H1 (cell line): ENCODE measurements at regions not wholly inside any gene's neighbourhood (a gene's known extent, or its start where the extent isn't known, plus 50 kb on each side); places are given as distances from the start of the nearest gene placed in this dataset.

ENCODE experiments used
- CTCF ChIA-PET: fragments of 300-600 bp; sonication (Branson Sonifier 250); formaldehyde crosslinking; loops from one replicate; lab custom pipeline; 2021; ENCODE audit not compliant: partially characterized antibody; lab: Charles Lee
- POLR2A ChIA-PET: fragments of 300-600 bp; sonication (Branson Sonifier 250); formaldehyde crosslinking; loops from one replicate; lab custom pipeline; 2021; ENCODE audit warnings: inconsistent platforms; ENCODE audit not compliant: partially characterized antibody; lab: Charles Lee
- DNase-seq, 2 experiments: peaks; one replicate each; pipeline versions ENCODE4 v3.0.0 to v3.0.0-alpha.2; 2010 to 2022; ENCODE audit warnings: low spot score in 2 of 2, low read depth in 1 of 2, mixed read lengths in 1 of 2
- FAIRE-seq: peaks from 2 replicates; lab custom pipeline; 2011; peaks lifted over from hg19 to GRCh38; lab: Jason Lieb, UNC
- H2AFZ ChIP-seq: 2 replicates; pipeline ENCODE4 v1.8.1; 2012; ENCODE audit warnings: low read length, inconsistent platforms
- H2AK5ac ChIP-seq: 2 replicates; pipeline ENCODE4 v1.6.1; 2013; ENCODE audit warnings: low read depth, low read length
- H2BK120ac ChIP-seq: replicated peaks from 2 replicates; pipeline ENCODE3; 2013; ENCODE audit warnings: low read depth, low read length, inconsistent platforms
- H2BK12ac ChIP-seq: 2 replicates; pipeline ENCODE4 v1.6.1; 2013; ENCODE audit warnings: low read depth, low read length
- H2BK15ac ChIP-seq: 2 replicates; pipeline ENCODE4 v1.6.1; 2013; ENCODE audit warnings: low read length
- H2BK20ac ChIP-seq: 2 replicates; pipeline ENCODE4 v1.6.1; 2013; ENCODE audit warnings: low read length
- H2BK5ac ChIP-seq: 2 replicates; pipeline ENCODE4 v1.6.1; 2013; ENCODE audit warnings: low read depth, low read length
- H3K14ac ChIP-seq: 2 replicates; pipeline ENCODE4 v1.6.1; 2013; ENCODE audit warnings: inconsistent platforms; ENCODE audit not compliant: insufficient read length
- H3K18ac ChIP-seq: 2 replicates; pipeline ENCODE4 v1.6.1; 2013; ENCODE audit warnings: low read length; ENCODE audit errors: extremely low read depth
- H3K23ac ChIP-seq: 2 replicates; pipeline ENCODE4 v1.6.1; 2013; ENCODE audit warnings: inconsistent platforms; ENCODE audit not compliant: insufficient read length
- H3K23me2 ChIP-seq: 2 replicates; pipeline ENCODE4 v1.6.1; 2013; ENCODE audit warnings: low read depth, low read length
- H3K27ac ChIP-seq: 2 replicates; pipeline ENCODE4 v1.6.1; 2011; ENCODE audit warnings: low read depth, low read length, inconsistent platforms
- H3K27me3 ChIP-seq, 4 experiments: replicated peaks in 1 of 4; 1 replicate in 1 of 4; 2 replicates in 3 of 4; pipeline versions ENCODE4 v1.6.1 to v1.8.1; 2011 to 2013; ENCODE audit warnings: low read length in 3 of 4, mild to moderate bottlenecking in 3 of 4, inconsistent platforms in 2 of 4, mixed read lengths in 2 of 4, moderate library complexity in 1 of 4; ENCODE audit not compliant: control insufficient read depth in 3 of 4, insufficient read depth in 3 of 4; ENCODE audit errors: extremely low read depth in 1 of 4
- H3K36me3 ChIP-seq, 4 experiments: 2 replicates each; pipeline versions ENCODE4 v1.6.1 to v1.8.1; 2011 to 2013; ENCODE audit warnings: mild to moderate bottlenecking in 4 of 4, low read length in 3 of 4, moderate library complexity in 2 of 4, control low read depth in 1 of 4, inconsistent platforms in 1 of 4; ENCODE audit not compliant: insufficient read depth in 4 of 4, control insufficient read depth in 2 of 4
- H3K4ac ChIP-seq: replicated peaks from 2 replicates; pipeline ENCODE3; 2013; ENCODE audit warnings: low read length, low read depth, mixed read lengths, inconsistent platforms; ENCODE audit not compliant: insufficient read length
- H3K4me1 ChIP-seq, 4 experiments: replicated peaks in 1 of 4; 1 replicate in 1 of 4; 2 replicates in 3 of 4; pipeline versions ENCODE4 v1.6.1 to v1.8.1; 2011 to 2013; ENCODE audit warnings: low read length in 3 of 4, inconsistent platforms in 2 of 4, mixed read lengths in 1 of 4; ENCODE audit not compliant: insufficient read depth in 4 of 4, control insufficient read depth in 3 of 4
- H3K4me2 ChIP-seq, 2 experiments: 2 replicates each; pipeline versions ENCODE4 v1.6.1 to v1.8.1; 2011 to 2013; ENCODE audit warnings: low read depth in 2 of 2, low read length in 2 of 2, control low read depth in 1 of 2, inconsistent platforms in 1 of 2, mild to moderate bottlenecking in 1 of 2; ENCODE audit not compliant: insufficient read depth in 1 of 2
- H3K4me3 ChIP-seq, 4 experiments: fragments of 200-600, 300-600 bp in 1 of 4; sonication (generic), shearing (Covaris generic), sonication (Bioruptor Twin) in 1 of 4; 2 replicates each; pipeline versions ENCODE4 v1.5.1 to v1.8.1; 2011 to 2016; ENCODE audit warnings: low read length in 4 of 4, low read depth in 3 of 4, control low read depth in 2 of 4, inconsistent platforms in 2 of 4, mild to moderate bottlenecking in 2 of 4, mixed read lengths in 1 of 4, moderate library complexity in 1 of 4; ENCODE audit not compliant: insufficient read depth in 2 of 4; ENCODE audit errors: extremely low read depth in 1 of 4
- H3K56ac ChIP-seq: replicated peaks from 2 replicates; pipeline ENCODE3; 2013; ENCODE audit warnings: low read depth, mild to moderate bottlenecking, mixed read lengths, low read length, inconsistent platforms; ENCODE audit not compliant: insufficient read length
- H3K79me1 ChIP-seq: 2 replicates; pipeline ENCODE4 v1.6.1; 2013; ENCODE audit warnings: low read depth, low read length, control low read depth
- H3K79me2 ChIP-seq, 2 experiments: 2 replicates each; pipeline versions ENCODE4 v1.6.1 to v1.8.1; 2012 to 2013; ENCODE audit warnings: low read length in 2 of 2, mild to moderate bottlenecking in 2 of 2, inconsistent platforms in 1 of 2; ENCODE audit not compliant: insufficient read depth in 2 of 2, control insufficient read depth in 1 of 2
- H3K9ac ChIP-seq, 4 experiments: replicated peaks in 1 of 4; 1 replicate in 1 of 4; 2 replicates in 3 of 4; pipeline versions ENCODE4 v1.6.1 to v1.8.1; 2011 to 2013; ENCODE audit warnings: low read depth in 3 of 4, low read length in 3 of 4, control low read depth in 2 of 4, mild to moderate bottlenecking in 2 of 4, moderate library complexity in 2 of 4, inconsistent platforms in 1 of 4; ENCODE audit errors: extremely low read depth in 1 of 4
- H3K9me3 ChIP-seq, 2 experiments: 2 replicates each; pipeline versions ENCODE4 v1.6.1 to v1.8.1; 2012 to 2013; ENCODE audit warnings: mild to moderate bottlenecking in 2 of 2, moderate library complexity in 2 of 2, control low read depth in 1 of 2, inconsistent platforms in 1 of 2, low read depth in 1 of 2, low read length in 1 of 2, mixed read lengths in 1 of 2; ENCODE audit not compliant: insufficient read depth in 2 of 2
- H4K20me1 ChIP-seq, 2 experiments: replicated peaks in 1 of 2; 2 replicates each; pipeline versions ENCODE3 to v1.8.1; 2011 to 2013; ENCODE audit warnings: inconsistent platforms in 2 of 2, low read length in 2 of 2, mild to moderate bottlenecking in 1 of 2; ENCODE audit not compliant: insufficient read depth in 2 of 2, control insufficient read depth in 1 of 2
- H4K5ac ChIP-seq: 2 replicates; pipeline ENCODE4 v1.6.1; 2013; ENCODE audit warnings: low read length, low read depth, mixed read lengths, inconsistent platforms; ENCODE audit not compliant: insufficient read length
- H4K8ac ChIP-seq: 2 replicates; pipeline ENCODE4 v1.8.0; 2013; ENCODE audit warnings: mild to moderate bottlenecking, moderate library complexity, low read length, inconsistent platforms; ENCODE audit not compliant: insufficient read depth; ENCODE audit errors: extremely low read depth
- H4K91ac ChIP-seq: replicated peaks from 2 replicates; pipeline ENCODE3; 2013; ENCODE audit warnings: low read length, mixed read lengths, inconsistent platforms; ENCODE audit not compliant: insufficient read length
- CEBPB ChIP-seq: IDR thresholded peaks from 2 replicates; pipeline ENCODE4 v1.6.1; 2012; ENCODE audit warnings: low read depth, low read length
- CHD2 ChIP-seq: IDR thresholded peaks from 2 replicates; pipeline ENCODE4 v1.6.1; 2012; ENCODE audit warnings: low read length, improper control_type of control experiment
- CREB1 ChIP-seq: IDR thresholded peaks from 2 replicates; pipeline ENCODE4 v1.6.1; 2012; ENCODE audit warnings: inconsistent platforms
- EP300 ChIP-seq, 2 experiments: IDR thresholded peaks; 1 replicate in 1 of 2; 2 replicates in 1 of 2; pipeline ENCODE4 v1.6.1; 2011 to 2012; ENCODE audit warnings: low read depth in 2 of 2, low read length in 2 of 2, mild to moderate bottlenecking in 2 of 2, borderline replicate concordance in 1 of 2, inconsistent platforms in 1 of 2, moderate library complexity in 1 of 2
- SIX5 ChIP-seq: IDR thresholded peaks from 2 replicates; pipeline ENCODE4 v1.6.1; 2011; ENCODE audit warnings: mild to moderate bottlenecking, low read depth, low read length
- TCF12 ChIP-seq: IDR thresholded peaks from 2 replicates; pipeline ENCODE4 v1.6.1; 2011; ENCODE audit warnings: low read depth, mild to moderate bottlenecking, low read length
- WGBS, 2 experiments: shearing (Covaris generic) in 1 of 2; methylation state at CpG; one replicate each; pipeline versions ENCODE4 v1.1.6 to v1.1.7; 2013 to 2015; ENCODE audit warnings: low lambda C conversion rate in 2 of 2, mixed read lengths in 2 of 2, inconsistent platforms in 1 of 2, low coverage in 1 of 2, missing lambda C conversion rate in 1 of 2; ENCODE audit not compliant: insufficient replicate concordance in 2 of 2, insufficient coverage in 1 of 2, insufficient read length in 1 of 2; ENCODE audit errors: extremely low coverage in 1 of 2, missing lambda C conversion rate in 1 of 2; 5-methylcytosine and 5-hydroxymethylcytosine counted together

- Histone ChIP-seq H4K20me1 (no peaks in the 10 kb centered on the region), H3K4me2 (no peak overlapping the region), H3K79me1 (no peaks in the 10 kb centered on the region), H4K5ac (no peak overlapping the region), H4K91ac (no peak overlapping the region), H3K18ac (no peak overlapping the region), H3K4me1 (no peaks in the 10 kb centered on the region), H2BK120ac (no peak overlapping the region), H3K14ac (no peak overlapping the region), H4K8ac (no peak overlapping the region), H3K27me3 (no peaks in the 10 kb centered on the region), H3K9ac (no peak overlapping the region), H2AFZ (no peak overlapping the region), H3K56ac (no peak overlapping the region), H2BK12ac (no peak overlapping the region), H3K4ac (no peak overlapping the region), H3K4me3 (no peak overlapping the region), H3K9me3 (no peaks in the 10 kb centered on the region), H3K27ac (no peak overlapping the region), H3K23me2 (no peaks in the 10 kb centered on the region), H3K79me2 (no peaks in the 10 kb centered on the region), H2BK20ac (no peak overlapping the region), H3K23ac (no peak overlapping the region), H2BK15ac (no peak overlapping the region), H3K36me3 (no peaks in the 10 kb centered on the region), H2AK5ac (no peak overlapping the region), H2BK5ac (no peak overlapping the region)
- no peak for DNase-seq
- WGBS, 2 experiments = 99% methylated on average over 12 of the region's 12 CpGs; no CpG with 5 or more reads in 1 of the 2 experiments
- POLR2A ChIA-PET = no interaction called here
- CTCF ChIA-PET = interaction anchor here (0.6 to 1.0 kb wide), 2 partner anchors 10 to 958 kb away, joined by 3 to 4 read pairs; no protein-coding TSS in a partner anchor
- FAIRE-seq = no peak
- TF ChIP-seq TCF12 = no peak
- TF ChIP-seq CEBPB = no peak
- no peak for TF ChIP-seq EP300 (IDR thresholded peaks at IDR 0.05; ENCODE audit: borderline replicate concordance in 1 of 2, low read depth in 2 of 2, low read length in 2 of 2)
- TF ChIP-seq SIX5 = no peak
- TF ChIP-seq CREB1 = no peak
- TF ChIP-seq CHD2 = no peak
- TF ChIP-seq, all 59 proteins: peak for 0
Observed at GRCh38 chr11:42571131-42571877, 740.5 kb upstream of the API5 start.
